HG03442 (cell line): ENCODE measurements at regions not wholly inside any gene's neighbourhood (a gene's known extent, or its start where the extent isn't known, plus 50 kb on each side); places are given as distances from the start of the nearest gene placed in this dataset.

Source experiments
- ATAC-seq: cut with Tn5 transposase; IDR thresholded peaks from one replicate; pipeline ENCODE4 v1.9.1; 2021; ENCODE audit warnings: mild to moderate bottlenecking, moderate library complexity; ENCODE audit not compliant: unreplicated experiment

DNA sequence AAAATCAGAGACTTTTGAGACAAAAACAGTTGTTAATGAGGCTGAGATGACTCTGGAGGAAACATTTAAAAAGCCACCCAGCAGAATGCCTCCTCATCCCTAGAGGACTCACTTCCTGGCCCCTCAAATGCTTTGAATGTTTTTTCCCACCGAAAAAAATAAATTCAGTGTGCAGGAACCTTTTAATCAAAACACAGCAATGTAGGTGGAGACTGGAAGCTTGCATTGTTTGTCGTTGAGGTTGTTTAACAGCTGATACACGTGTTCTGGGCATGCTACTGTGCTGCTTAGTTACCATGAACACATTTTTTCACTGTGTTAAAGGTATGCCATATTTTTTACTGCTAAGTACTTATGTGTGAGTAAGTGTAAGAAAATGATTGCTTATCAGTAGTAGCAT, 65.7 kb upstream of the ADCY2 start:
- ATAC-seq: no peak

DNA sequence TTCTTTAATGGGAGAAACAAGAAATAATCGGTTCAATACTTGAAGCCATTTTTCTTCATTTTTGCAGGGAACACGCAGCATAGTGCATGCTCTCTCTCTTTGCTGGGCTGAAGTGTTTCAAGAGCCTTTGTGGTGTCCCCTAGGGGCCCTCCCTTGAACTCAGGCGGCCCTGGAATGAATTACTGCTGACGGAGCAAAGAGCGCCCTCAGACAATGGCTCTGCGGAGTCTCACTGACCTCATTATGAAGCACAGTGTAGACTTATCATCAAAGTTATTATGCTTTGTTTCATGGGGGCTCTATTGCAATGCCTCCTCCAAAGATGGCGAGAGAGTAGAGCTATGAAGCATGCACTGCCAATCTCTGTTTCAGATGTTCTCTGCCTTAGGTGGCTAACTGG, 64.8 kb upstream of the ADCY2 start:
- no peak for ATAC-seq
